ENCODE measurements at regions not wholly inside any gene's neighbourhood (a gene's known extent, or its start where the extent isn't known, plus 50 kb on each side); places are given as distances from the start of the nearest gene placed in this dataset.

- H3K27me3 ChIP-seq (ENCODE audit: insufficient read depth, poor library complexity, severe bottlenecking), result no peaks in the 10 kb centered on the region
- H3K4me3 ChIP-seq (replicated peaks; ENCODE audit: insufficient read depth, low read length), result no peak overlapping the region
- TF ChIP-seq REST (IDR thresholded peaks at IDR 0.05; ENCODE audit: insufficient replicate concordance, low read depth), result no peak
- no peak for TF ChIP-seq POLR2AphosphoS5 (IDR thresholded peaks at IDR 0.05; ENCODE audit: low read depth)
- TF ChIP-seq, protein P1, sequence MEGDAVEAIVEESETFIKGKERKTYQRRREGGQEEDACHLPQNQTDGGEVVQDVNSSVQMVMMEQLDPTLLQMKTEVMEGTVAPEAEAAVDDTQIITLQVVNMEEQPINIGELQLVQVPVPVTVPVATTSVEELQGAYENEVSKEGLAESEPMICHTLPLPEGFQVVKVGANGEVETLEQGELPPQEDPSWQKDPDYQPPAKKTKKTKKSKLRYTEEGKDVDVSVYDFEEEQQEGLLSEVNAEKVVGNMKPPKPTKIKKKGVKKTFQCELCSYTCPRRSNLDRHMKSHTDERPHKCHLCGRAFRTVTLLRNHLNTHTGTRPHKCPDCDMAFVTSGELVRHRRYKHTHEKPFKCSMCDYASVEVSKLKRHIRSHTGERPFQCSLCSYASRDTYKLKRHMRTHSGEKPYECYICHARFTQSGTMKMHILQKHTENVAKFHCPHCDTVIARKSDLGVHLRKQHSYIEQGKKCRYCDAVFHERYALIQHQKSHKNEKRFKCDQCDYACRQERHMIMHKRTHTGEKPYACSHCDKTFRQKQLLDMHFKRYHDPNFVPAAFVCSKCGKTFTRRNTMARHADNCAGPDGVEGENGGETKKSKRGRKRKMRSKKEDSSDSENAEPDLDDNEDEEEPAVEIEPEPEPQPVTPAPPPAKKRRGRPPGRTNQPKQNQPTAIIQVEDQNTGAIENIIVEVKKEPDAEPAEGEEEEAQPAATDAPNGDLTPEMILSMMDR (IDR thresholded peaks at IDR 0.05; ENCODE audit: insufficient read depth, low read length), result no peak
- no peak for TF ChIP-seq GABPA (IDR thresholded peaks at IDR 0.05; ENCODE audit: low read depth)
- no peak for TF ChIP-seq SPI1 (IDR thresholded peaks at IDR 0.05; ENCODE audit: borderline replicate concordance, low read depth)
- no peak overlapping the region for H3K27ac ChIP-seq (replicated peaks)
- no peak for DNase-seq (ENCODE audit: low read depth in 1 of 2, low spot score in 1 of 2)
Observed at GRCh38 chr2:145399131-145399530, 879.2 kb upstream of the ZEB2 start.

DNA sequence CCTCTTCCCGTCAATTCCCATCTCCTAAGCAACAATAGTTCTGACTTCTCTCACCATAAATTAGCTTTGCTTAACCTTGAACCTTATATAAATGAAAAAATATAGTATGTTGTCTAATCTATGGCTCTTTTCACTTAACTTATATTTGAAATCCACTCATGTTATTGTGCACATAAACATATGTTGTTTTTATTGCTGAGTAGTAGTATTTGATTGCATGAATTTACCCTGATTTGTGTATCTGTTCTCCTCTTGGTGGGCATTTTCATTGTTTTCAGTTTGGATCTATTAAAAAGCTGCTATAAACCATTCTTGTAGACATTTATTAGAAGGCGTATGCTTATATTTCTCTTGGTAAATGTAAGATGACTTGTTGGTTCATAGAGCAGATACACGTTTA lies 874.3 kb upstream of the ZEB2 start:
- H3K4me3 ChIP-seq (replicated peaks; ENCODE audit: insufficient read depth, low read length), result no peak overlapping the region
- H3K27me3 ChIP-seq (ENCODE audit: insufficient read depth, poor library complexity, severe bottlenecking), result no peaks in the 10 kb centered on the region
- no peak for DNase-seq (ENCODE audit: low read depth in 1 of 2, low spot score in 1 of 2)
- no peak overlapping the region for H3K27ac ChIP-seq (replicated peaks)
- no peak for TF ChIP-seq GABPA (IDR thresholded peaks at IDR 0.05; ENCODE audit: low read depth)

GRCh38 chr2:145386973-145387372 lies 867.1 kb upstream of the ZEB2 start:
- no peak overlapping the region for H3K4me3 ChIP-seq (replicated peaks; ENCODE audit: insufficient read depth, low read length)
- no peak for DNase-seq (ENCODE audit: low read depth in 1 of 2, low spot score in 1 of 2)
- TF ChIP-seq, protein P1 (IDR thresholded peaks at IDR 0.05; ENCODE audit: insufficient read depth, low read length), result no peak
- TF ChIP-seq SPI1 (IDR thresholded peaks at IDR 0.05; ENCODE audit: borderline replicate concordance, low read depth), result no peak
- TF ChIP-seq GABPA (IDR thresholded peaks at IDR 0.05; ENCODE audit: low read depth), result no peak
- no peak for TF ChIP-seq POLR2AphosphoS5 (IDR thresholded peaks at IDR 0.05; ENCODE audit: low read depth)
- no peak for TF ChIP-seq REST (IDR thresholded peaks at IDR 0.05; ENCODE audit: insufficient replicate concordance, low read depth)
- no peak overlapping the region for H3K27ac ChIP-seq (replicated peaks)
- H3K27me3 ChIP-seq (ENCODE audit: insufficient read depth, poor library complexity, severe bottlenecking), result no peaks in the 10 kb centered on the region

GRCh38 chr2:145383961-145384360 lies 864.0 kb upstream of the ZEB2 start:
- Histone ChIP-seq H3K27ac (replicated peaks) (no peak overlapping the region), H3K27me3 (ENCODE audit: insufficient read depth, poor library complexity, severe bottlenecking) (no peaks in the 10 kb centered on the region), H3K4me3 (replicated peaks; ENCODE audit: insufficient read depth, low read length) (no peak overlapping the region)
- DNase-seq (ENCODE audit: low read depth in 1 of 2, low spot score in 1 of 2), result no peak
- no peak for TF ChIP-seq SPI1 (IDR thresholded peaks at IDR 0.05; ENCODE audit: borderline replicate concordance, low read depth)
- no peak for TF ChIP-seq REST (IDR thresholded peaks at IDR 0.05; ENCODE audit: insufficient replicate concordance, low read depth)
- TF ChIP-seq, protein P1 (IDR thresholded peaks at IDR 0.05; ENCODE audit: insufficient read depth, low read length), result no peak
- TF ChIP-seq GABPA (IDR thresholded peaks at IDR 0.05; ENCODE audit: low read depth), result no peak
- TF ChIP-seq POLR2AphosphoS5 (IDR thresholded peaks at IDR 0.05; ENCODE audit: low read depth), result no peak

All from HL-60 (cell line).